C4-2B (cell line): ENCODE measurements at regions not wholly inside any gene's neighbourhood (a gene's known extent, or its start where the extent isn't known, plus 50 kb on each side); places are given as distances from the start of the nearest gene placed in this dataset.
"Not testable (repeated sequence)": the region's sequence is repeated elsewhere in the genome, so short reads cannot be mapped to it uniquely, and the experiment has no call there.

Source experiments
- ZFX ChIP-seq: fragments of 450-650 bp; IDR thresholded peaks from 2 replicates; pipeline ENCODE4 v1.6.1; 2017
- TF ChIP-seq, protein P1 (sequence below): fragments of 450-650 bp; conservative IDR thresholded peaks from 2 replicates; pipeline ENCODE4 v1.5.1; 2017; ENCODE audit warnings: mild to moderate bottlenecking

DNA sequence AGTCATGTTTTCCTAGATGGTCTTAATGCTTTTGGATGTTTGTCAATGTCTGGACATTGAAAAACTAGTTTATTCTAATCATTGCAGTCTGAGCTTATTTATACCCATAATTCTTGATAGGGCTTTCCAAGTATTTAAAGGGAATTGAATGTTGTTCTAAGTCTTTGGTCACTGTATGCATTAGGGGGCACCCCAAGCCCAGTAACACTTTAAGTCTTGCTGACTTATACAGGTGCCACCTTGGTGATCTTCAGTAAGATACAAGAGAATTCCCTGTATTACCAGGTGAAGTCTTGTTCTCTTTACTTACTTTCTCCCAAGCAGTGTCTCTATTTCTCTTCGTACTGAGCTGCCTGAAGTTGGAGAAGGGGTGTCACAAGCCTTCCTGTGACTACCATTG, 250.1 kb upstream of the OR4C13 start:
- TF ChIP-seq, protein P1, sequence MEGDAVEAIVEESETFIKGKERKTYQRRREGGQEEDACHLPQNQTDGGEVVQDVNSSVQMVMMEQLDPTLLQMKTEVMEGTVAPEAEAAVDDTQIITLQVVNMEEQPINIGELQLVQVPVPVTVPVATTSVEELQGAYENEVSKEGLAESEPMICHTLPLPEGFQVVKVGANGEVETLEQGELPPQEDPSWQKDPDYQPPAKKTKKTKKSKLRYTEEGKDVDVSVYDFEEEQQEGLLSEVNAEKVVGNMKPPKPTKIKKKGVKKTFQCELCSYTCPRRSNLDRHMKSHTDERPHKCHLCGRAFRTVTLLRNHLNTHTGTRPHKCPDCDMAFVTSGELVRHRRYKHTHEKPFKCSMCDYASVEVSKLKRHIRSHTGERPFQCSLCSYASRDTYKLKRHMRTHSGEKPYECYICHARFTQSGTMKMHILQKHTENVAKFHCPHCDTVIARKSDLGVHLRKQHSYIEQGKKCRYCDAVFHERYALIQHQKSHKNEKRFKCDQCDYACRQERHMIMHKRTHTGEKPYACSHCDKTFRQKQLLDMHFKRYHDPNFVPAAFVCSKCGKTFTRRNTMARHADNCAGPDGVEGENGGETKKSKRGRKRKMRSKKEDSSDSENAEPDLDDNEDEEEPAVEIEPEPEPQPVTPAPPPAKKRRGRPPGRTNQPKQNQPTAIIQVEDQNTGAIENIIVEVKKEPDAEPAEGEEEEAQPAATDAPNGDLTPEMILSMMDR = not testable (repeated sequence)
- not testable (repeated sequence) for TF ChIP-seq ZFX
